A549 (cell line): ENCODE measurements at regions not wholly inside any gene's neighbourhood (a gene's known extent, or its start where the extent isn't known, plus 50 kb on each side); places are given as distances from the start of the nearest gene placed in this dataset.

ENCODE experiments used
- ATAC-seq, 2 experiments: fragments of 200-7000 bp in 1 of 2; fragments of >200 bp in 1 of 2; cut with Nextera tagmentation in 1 of 2; cut with Tn5 transposase in 1 of 2; 3 replicates each; pipeline versions ENCODE4 v1.8.0 to v1.9.1; 2018 to 2020; ENCODE audit warnings: mild to moderate bottlenecking in 1 of 2, moderate library complexity in 1 of 2
- CTCF ChIA-PET: fragments of 300-600 bp; sonication (Branson Sonifier 250); formaldehyde crosslinking; extraction: SDS; loops from one replicate; lab custom pipeline; 2021; ENCODE audit warnings: antibody characterized with exemption, inconsistent platforms; lab: Yijun Ruan, JAX
- POLR2A ChIA-PET: fragments of 350-600 bp; formaldehyde crosslinking; extraction: SDS; loops from one replicate; lab custom pipeline; 2021; ENCODE audit warnings: antibody characterized with exemption, inconsistent platforms; lab: Yijun Ruan, JAX
- DNase-seq, 2 experiments: peaks; one replicate each; pipeline versions ENCODE4 v3.0.0 to v3.0.0-alpha.2; 2011 to 2016; ENCODE audit warnings: low read depth in 1 of 2, low spot score in 1 of 2
- FAIRE-seq: peaks from 2 replicates; lab custom pipeline; 2011; peaks lifted over from hg19 to GRCh38; lab: Jason Lieb, UNC
- H3K27ac ChIP-seq, 2 experiments: fragments of >200 bp; sonication (Bioruptor Twin); formaldehyde crosslinking; 3 replicates each; pipeline ENCODE4 v1.5.1; 2016 to 2017
- H3K4me1 ChIP-seq: fragments of >200 bp; sonication (Bioruptor Twin); formaldehyde crosslinking; 3 replicates; pipeline ENCODE4 v1.6.1; 2016
- H3K4me2 ChIP-seq: fragments of >200 bp; sonication (Bioruptor Twin); formaldehyde crosslinking; 3 replicates; pipeline ENCODE4 v1.6.1; 2016
- H3K4me3 ChIP-seq: fragments of >200 bp; sonication (Bioruptor Twin); formaldehyde crosslinking; 3 replicates; pipeline ENCODE4 v1.5.1; 2016
- H3K9me3 ChIP-seq: fragments of >200 bp; sonication (Bioruptor Twin); formaldehyde crosslinking; 3 replicates; pipeline ENCODE4 v1.6.1; 2016
- CEBPB ChIP-seq, 2 experiments: fragments of >200 bp in 1 of 2; sonication (Bioruptor Twin) in 1 of 2; formaldehyde crosslinking in 1 of 2; IDR thresholded peaks; 2 replicates each; pipeline ENCODE4 v1.6.1; 2012 to 2016
- EHF ChIP-seq: fragments of 250-450 bp; sonication (Bioruptor Pico); IDR thresholded peaks from 2 replicates; pipeline ENCODE4 v1.5.0; 2020; ENCODE audit warnings: mild to moderate bottlenecking
- EP300 ChIP-seq, 2 experiments: fragments of >200 bp; sonication (Bioruptor Twin); formaldehyde crosslinking; IDR thresholded peaks; 2 replicates in 1 of 2; 3 replicates in 1 of 2; pipeline ENCODE4 v1.6.1; 2016 to 2017
- KDM1A ChIP-seq: fragments of 200-600 bp; sonication (generic); IDR thresholded peaks from 2 replicates; pipeline ENCODE4 v1.6.1; 2016; ENCODE audit warnings: low read depth, mild to moderate bottlenecking
- MAFK ChIP-seq: fragments of 450-650 bp; IDR thresholded peaks from 2 replicates; pipeline ENCODE4 v1.6.1; 2014; ENCODE audit not compliant: partially characterized antibody
- NR3C1 ChIP-seq: fragments of >200 bp; sonication (Bioruptor Twin); formaldehyde crosslinking; IDR thresholded peaks from 3 replicates; pipeline ENCODE4 v1.6.1; 2017
- POLR2A ChIP-seq: IDR thresholded peaks from 2 replicates; pipeline ENCODE4 v1.6.1; 2012; ENCODE audit warnings: mild to moderate bottlenecking, low read length
- RARB ChIP-seq: fragments of 250-450 bp; sonication (Bioruptor Pico); IDR thresholded peaks from 2 replicates; pipeline ENCODE4 v1.8.0; 2021; ENCODE audit warnings: mild to moderate bottlenecking, moderate library complexity
- RNF2 ChIP-seq: fragments of 200-600 bp; sonication (generic); IDR thresholded peaks from 2 replicates; pipeline ENCODE4 v1.6.1; 2016; ENCODE audit warnings: low read depth, mild to moderate bottlenecking, antibody characterized with exemption, moderate library complexity, borderline replicate concordance
- ZSCAN20 ChIP-seq: fragments of 250-450 bp; sonication (Bioruptor Pico); IDR thresholded peaks from 2 replicates; pipeline ENCODE4 v1.8.0; 2022; ENCODE audit warnings: mild to moderate bottlenecking, moderate library complexity
- WGBS: methylation state at CpG from one replicate; pipeline ENCODE4 v1.1.6; 2017; ENCODE audit errors: missing lambda C conversion rate; 5-methylcytosine and 5-hydroxymethylcytosine counted together
- TF ChIP-seq, protein P1 (sequence below): fragments of 250-450 bp; sonication (Bioruptor Pico); IDR thresholded peaks from 2 replicates; pipeline ENCODE4 v1.5.0; 2021; ENCODE audit warnings: mild to moderate bottlenecking, moderate library complexity, borderline replicate concordance
- TF ChIP-seq, protein P2 (sequence below): fragments of 450-650 bp; IDR thresholded peaks from 2 replicates; pipeline ENCODE4 v1.6.1; 2014; ENCODE audit warnings: antibody characterized with exemption
- TF ChIP-seq, protein P3 (sequence below): fragments of >200 bp; sonication (Bioruptor Twin); formaldehyde crosslinking; IDR thresholded peaks from 2 replicates; pipeline ENCODE4 v1.6.1; 2016
- TF ChIP-seq, protein P4 (sequence below): fragments of >200 bp; sonication (Bioruptor Twin); formaldehyde crosslinking; IDR thresholded peaks from 3 replicates; pipeline ENCODE4 v1.6.1; 2016
- TF ChIP-seq, protein P5 (sequence below): IDR thresholded peaks from 2 replicates; pipeline ENCODE4 v1.6.1; 2012; ENCODE audit warnings: low read depth, borderline replicate concordance

DNA sequence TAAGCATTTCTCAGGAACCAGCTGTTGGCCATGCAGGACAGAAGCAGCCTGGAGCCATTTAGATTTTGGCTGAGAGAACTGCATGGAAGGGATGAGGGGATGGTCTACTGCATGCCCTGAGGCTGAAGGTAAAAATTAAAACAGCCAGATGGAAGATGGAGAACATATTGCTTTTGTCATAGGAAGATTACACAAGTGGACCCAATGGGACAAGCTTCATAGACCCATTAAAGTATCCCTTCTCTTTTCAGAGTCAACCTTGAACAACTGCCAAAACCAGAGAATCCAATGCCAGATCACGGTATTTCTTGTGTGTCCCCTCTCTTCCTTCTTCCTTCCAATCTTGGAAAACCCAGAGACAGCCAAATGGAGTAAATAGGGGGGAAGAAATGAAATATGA, 253.4 kb downstream of the NR2F1-AS1 start:
- TF ChIP-seq POLR2A (no peak), CEBPB (IDR thresholded peaks at IDR 0.05) (no peak), EHF (no peak), MAFK (no peak)
- Histone ChIP-seq H3K4me1 (no peaks in the 10 kb centered on the region), H3K9me3 (no peaks in the 10 kb centered on the region), H3K4me3 (no peak overlapping the region), H3K27ac (no peak overlapping the region), H3K4me2 (no peak overlapping the region)
- ATAC-seq (no peak), DNase-seq (no peak), FAIRE-seq (no peak)
- WGBS, result 37% methylated on average over 1 of the region's 1 CpG
- ChIA-PET CTCF (interaction anchor here (1.3 kb wide), 1 partner anchor 14 kb away, joined by 3 read pairs; no protein-coding TSS in a partner anchor), POLR2A (no interaction called here)

DNA sequence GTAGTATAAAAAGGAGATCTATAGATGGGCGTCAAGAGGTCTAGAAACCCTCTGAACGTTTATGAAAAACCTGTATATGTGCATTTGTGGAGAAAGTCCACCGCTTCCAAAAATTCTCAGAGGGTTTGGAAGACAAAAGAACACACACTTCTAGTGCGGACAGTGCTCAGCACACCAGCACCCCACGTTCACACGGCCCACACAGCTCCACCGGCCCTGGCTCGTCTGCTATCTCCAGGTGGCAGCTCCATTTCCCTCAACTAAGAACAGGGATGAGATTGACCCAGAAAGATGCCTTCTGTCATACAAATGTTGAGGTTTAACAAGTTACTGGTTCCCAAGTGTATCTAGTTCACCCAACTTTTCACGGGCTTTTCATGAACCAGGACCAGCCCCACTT, 255.1 kb downstream of the NR2F1-AS1 start:
- no peak overlapping the region for H3K4me2 ChIP-seq
- H3K4me3 ChIP-seq, result no peak overlapping the region
- DNase-seq, result no peak
- ChIA-PET CTCF (no interaction called here), POLR2A (no interaction called here)
- no peak overlapping the region for H3K27ac ChIP-seq
- FAIRE-seq, result no peak
- TF ChIP-seq ZSCAN20 (CRISPR knock-in tag), result no peak
- TF ChIP-seq, protein P1, sequence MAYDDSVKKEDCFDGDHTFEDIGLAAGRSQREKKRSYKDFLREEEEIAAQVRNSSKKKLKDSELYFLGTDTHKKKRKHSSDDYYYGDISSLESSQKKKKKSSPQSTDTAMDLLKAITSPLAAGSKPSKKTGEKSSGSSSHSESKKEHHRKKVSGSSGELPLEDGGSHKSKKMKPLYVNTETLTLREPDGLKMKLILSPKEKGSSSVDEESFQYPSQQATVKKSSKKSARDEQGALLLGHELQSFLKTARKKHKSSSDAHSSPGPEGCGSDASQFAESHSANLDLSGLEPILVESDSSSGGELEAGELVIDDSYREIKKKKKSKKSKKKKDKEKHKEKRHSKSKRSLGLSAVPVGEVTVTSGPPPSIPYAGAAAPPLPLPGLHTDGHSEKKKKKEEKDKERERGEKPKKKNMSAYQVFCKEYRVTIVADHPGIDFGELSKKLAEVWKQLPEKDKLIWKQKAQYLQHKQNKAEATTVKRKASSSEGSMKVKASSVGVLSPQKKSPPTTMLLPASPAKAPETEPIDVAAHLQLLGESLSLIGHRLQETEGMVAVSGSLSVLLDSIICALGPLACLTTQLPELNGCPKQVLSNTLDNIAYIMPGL (CRISPR knock-in tag), result no peak
- no peak for TF ChIP-seq RNF2
- TF ChIP-seq MAFK, result no peak
- TF ChIP-seq, protein P2, sequence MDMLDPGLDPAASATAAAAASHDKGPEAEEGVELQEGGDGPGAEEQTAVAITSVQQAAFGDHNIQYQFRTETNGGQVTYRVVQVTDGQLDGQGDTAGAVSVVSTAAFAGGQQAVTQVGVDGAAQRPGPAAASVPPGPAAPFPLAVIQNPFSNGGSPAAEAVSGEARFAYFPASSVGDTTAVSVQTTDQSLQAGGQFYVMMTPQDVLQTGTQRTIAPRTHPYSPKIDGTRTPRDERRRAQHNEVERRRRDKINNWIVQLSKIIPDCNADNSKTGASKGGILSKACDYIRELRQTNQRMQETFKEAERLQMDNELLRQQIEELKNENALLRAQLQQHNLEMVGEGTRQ, result no peak
- TF ChIP-seq, protein P3, sequence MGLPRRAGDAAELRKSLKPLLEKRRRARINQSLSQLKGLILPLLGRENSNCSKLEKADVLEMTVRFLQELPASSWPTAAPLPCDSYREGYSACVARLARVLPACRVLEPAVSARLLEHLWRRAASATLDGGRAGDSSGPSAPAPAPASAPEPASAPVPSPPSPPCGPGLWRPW, result no peak
- no peak for TF ChIP-seq EP300 (IDR thresholded peaks at IDR 0.05)
- TF ChIP-seq KDM1A, result no peak
- no peak for TF ChIP-seq NR3C1
- TF ChIP-seq, protein P4, sequence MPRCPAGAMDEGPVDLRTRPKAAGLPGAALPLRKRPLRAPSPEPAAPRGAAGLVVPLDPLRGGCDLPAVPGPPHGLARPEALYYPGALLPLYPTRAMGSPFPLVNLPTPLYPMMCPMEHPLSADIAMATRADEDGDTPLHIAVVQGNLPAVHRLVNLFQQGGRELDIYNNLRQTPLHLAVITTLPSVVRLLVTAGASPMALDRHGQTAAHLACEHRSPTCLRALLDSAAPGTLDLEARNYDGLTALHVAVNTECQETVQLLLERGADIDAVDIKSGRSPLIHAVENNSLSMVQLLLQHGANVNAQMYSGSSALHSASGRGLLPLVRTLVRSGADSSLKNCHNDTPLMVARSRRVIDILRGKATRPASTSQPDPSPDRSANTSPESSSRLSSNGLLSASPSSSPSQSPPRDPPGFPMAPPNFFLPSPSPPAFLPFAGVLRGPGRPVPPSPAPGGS, result no peak
- TF ChIP-seq CEBPB (IDR thresholded peaks at IDR 0.05), result no peak
- TF ChIP-seq, protein P5, sequence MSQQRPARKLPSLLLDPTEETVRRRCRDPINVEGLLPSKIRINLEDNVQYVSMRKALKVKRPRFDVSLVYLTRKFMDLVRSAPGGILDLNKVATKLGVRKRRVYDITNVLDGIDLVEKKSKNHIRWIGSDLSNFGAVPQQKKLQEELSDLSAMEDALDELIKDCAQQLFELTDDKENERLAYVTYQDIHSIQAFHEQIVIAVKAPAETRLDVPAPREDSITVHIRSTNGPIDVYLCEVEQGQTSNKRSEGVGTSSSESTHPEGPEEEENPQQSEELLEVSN, result no peak
- ATAC-seq, result no peak
- 79% methylated on average over 9 of the region's 9 CpGs for WGBS
- no peaks in the 10 kb centered on the region for H3K9me3 ChIP-seq
- no peaks in the 10 kb centered on the region for H3K4me1 ChIP-seq

DNA sequence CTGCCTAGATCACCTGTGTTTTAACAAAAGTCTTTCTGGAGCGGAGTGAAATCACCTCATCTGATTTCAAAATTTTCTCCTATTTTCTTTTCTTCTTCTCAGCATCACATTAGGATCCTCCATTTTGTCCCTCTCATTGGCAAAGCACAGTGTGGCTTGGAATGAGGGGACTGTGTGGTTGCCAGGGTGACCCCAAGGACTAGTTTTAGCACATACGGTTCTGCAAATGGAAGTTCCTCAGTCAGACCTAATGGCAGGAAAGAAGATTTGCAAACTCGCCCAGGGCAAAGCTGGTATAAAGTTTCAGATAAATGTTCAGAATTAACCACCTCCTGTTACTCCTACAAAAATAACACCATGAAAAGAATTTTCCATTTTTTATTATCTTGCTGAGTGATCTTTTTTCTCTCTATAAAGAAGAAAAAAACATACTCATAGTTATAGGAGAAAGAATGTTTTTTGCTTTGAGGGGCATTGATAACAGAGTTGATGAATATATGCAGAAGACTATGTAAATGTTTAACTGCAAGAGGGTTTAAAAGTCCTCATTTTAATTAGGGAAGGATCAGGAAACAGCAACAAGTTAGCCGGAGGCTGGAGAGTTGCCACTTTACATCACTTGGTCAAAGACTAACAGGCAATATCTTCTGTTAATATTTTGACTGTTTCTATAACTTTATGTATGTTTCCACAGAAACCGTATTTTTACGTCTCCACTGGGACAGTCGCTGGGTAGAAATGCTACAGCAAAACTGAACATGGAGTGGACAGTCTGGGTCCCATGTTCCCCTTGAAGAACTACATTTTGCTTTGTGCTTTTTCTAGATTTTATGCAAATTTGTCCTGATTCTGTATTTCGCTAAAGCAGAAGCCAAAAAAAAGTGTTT, 257.8 kb downstream of the NR2F1-AS1 start:
- ChIA-PET POLR2A (no interaction called here), CTCF (no interaction called here)
- Histone ChIP-seq H3K27ac (no peak overlapping the region), H3K4me1 (no peaks in the 10 kb centered on the region), H3K4me2 (no peak overlapping the region), H3K9me3 (no peaks in the 10 kb centered on the region), H3K4me3 (no peak overlapping the region)
- TF ChIP-seq RARB, result no peak
- FAIRE-seq (no peak), DNase-seq (no peak), ATAC-seq (no peak)
- 85% methylated on average over 8 of the region's 8 CpGs for WGBS
